ENCODE measurements at regions not wholly inside any gene's neighbourhood (a gene's known extent, or its start where the extent isn't known, plus 50 kb on each side); places are given as distances from the start of the nearest gene placed in this dataset.

- no peak for TF ChIP-seq CTCF (IDR thresholded peaks at IDR 0.05; ENCODE audit: insufficient read depth, low read depth, low read length)
- DNase-seq (ENCODE audit: low read depth): no peak
- no peak overlapping the region for H3K4me3 ChIP-seq (ENCODE audit: low read depth, low read length)
Measured at GRCh38 chr5:124927735-124928134, 181.3 kb upstream of the ZNF608 start.

GRCh38 chr5:124929000-124929399, 182.6 kb upstream of the ZNF608 start:
- TF ChIP-seq CTCF (IDR thresholded peaks at IDR 0.05; ENCODE audit: insufficient read depth, low read depth, low read length): no peak
- H3K4me3 ChIP-seq (ENCODE audit: low read depth, low read length): no peak overlapping the region

GRCh38 chr5:124932791-124933600, 186.6 kb upstream of the ZNF608 start:
- no peak overlapping the region for H3K4me3 ChIP-seq (ENCODE audit: low read depth, low read length)
- DNase-seq (ENCODE audit: low read depth): peak; percentile 76
- TF ChIP-seq CTCF (IDR thresholded peaks at IDR 0.05; ENCODE audit: insufficient read depth, low read depth, low read length): no peak

More at GRCh38 chr5:124929000-124929399, 182.6 kb upstream of the ZNF608 start:
- no peak for DNase-seq (ENCODE audit: low read depth)

GRCh38 chr5:124935065-124935464, 188.6 kb upstream of the ZNF608 start:
- no peak overlapping the region for H3K4me3 ChIP-seq (ENCODE audit: low read depth, low read length)
- no peak for TF ChIP-seq CTCF (IDR thresholded peaks at IDR 0.05; ENCODE audit: insufficient read depth, low read depth, low read length)
- DNase-seq (ENCODE audit: low read depth): no peak

- DNase-seq (ENCODE audit: low read depth): no peak
- TF ChIP-seq CTCF (IDR thresholded peaks at IDR 0.05; ENCODE audit: insufficient read depth, low read depth, low read length): no peak
- no peak overlapping the region for H3K4me3 ChIP-seq (ENCODE audit: low read depth, low read length)
Measured at GRCh38 chr5:124936626-124936933, 190.1 kb upstream of the ZNF608 start.

GRCh38 chr5:124941051-124942049, 194.9 kb upstream of the ZNF608 start:
- TF ChIP-seq CTCF (IDR thresholded peaks at IDR 0.05; ENCODE audit: insufficient read depth, low read depth, low read length): no peak
- no peak for DNase-seq (ENCODE audit: low read depth)
- H3K4me3 ChIP-seq (ENCODE audit: low read depth, low read length): no peak overlapping the region

Data from fibroblast of villous mesenchyme (primary cell).